Neural cell (in vitro differentiated cells): ENCODE measurements at regions not wholly inside any gene's neighbourhood (a gene's known extent, or its start where the extent isn't known, plus 50 kb on each side); places are given as distances from the start of the nearest gene placed in this dataset.

Experiments used
- H2AFZ ChIP-seq: fragments of 200-600, 300-800 bp; sonication (generic), shearing (Covaris generic); 2 replicates; pipeline ENCODE4 v1.6.0; 2014; ENCODE audit warnings: low read depth, mild to moderate bottlenecking, antibody characterized with exemption, low read length, moderate library complexity
- H3F3A ChIP-seq: fragments of 200-600 bp; shearing (Covaris generic); 2 replicates; pipeline ENCODE4 v1.6.1; 2016; ENCODE audit warnings: mild to moderate bottlenecking, moderate library complexity, mixed read lengths, antibody characterized with exemption, low read length; ENCODE audit not compliant: insufficient read depth, poor library complexity, severe bottlenecking
- H3K27ac ChIP-seq: fragments of 200-600, 300-800 bp; sonication (generic), shearing (Covaris generic); 2 replicates; pipeline ENCODE4 v1.5.1; 2014; ENCODE audit warnings: mild to moderate bottlenecking, low read length, moderate library complexity
- H3K27me3 ChIP-seq: fragments of 300-800, 200-600 bp; sonication (generic), shearing (Covaris generic); 2 replicates; pipeline ENCODE4 v1.6.0; 2014; ENCODE audit warnings: mild to moderate bottlenecking, low read depth, low read length, moderate library complexity; ENCODE audit not compliant: insufficient read depth
- H3K36me3 ChIP-seq: fragments of 300-800, 200-600 bp; sonication (generic), shearing (Covaris generic); 2 replicates; pipeline ENCODE4 v1.5.1; 2014; ENCODE audit warnings: mild to moderate bottlenecking, antibody characterized with exemption, low read length, moderate library complexity; ENCODE audit not compliant: insufficient read depth
- H3K4me2 ChIP-seq: fragments of 300-800, 200-600 bp; sonication (generic), shearing (Covaris generic); 2 replicates; pipeline ENCODE4 v1.6.0; 2014; ENCODE audit warnings: mild to moderate bottlenecking, low read length
- H3K4me3 ChIP-seq: fragments of 300-800, 200-600 bp; sonication (generic), shearing (Covaris generic); 2 replicates; pipeline ENCODE4 v1.5.1; 2014; ENCODE audit warnings: mild to moderate bottlenecking, low read length, moderate library complexity
- H3K79me2 ChIP-seq: fragments of 200-600 bp; shearing (Covaris generic); replicated peaks from 2 replicates; pipeline ENCODE4 v1.6.0; 2014; ENCODE audit warnings: mild to moderate bottlenecking, low read length, moderate library complexity; ENCODE audit not compliant: insufficient read depth
- H3K9ac ChIP-seq: fragments of 300-800, 200-600 bp; sonication (generic), shearing (Covaris generic); 2 replicates; pipeline ENCODE4 v1.6.1; 2016; ENCODE audit warnings: mild to moderate bottlenecking, low read length, mixed read lengths
- H3K9me2 ChIP-seq: fragments of 200-600 bp; shearing (Covaris generic); 2 replicates; pipeline ENCODE4 v1.6.1; 2016; ENCODE audit warnings: mild to moderate bottlenecking, low read length, mixed read lengths; ENCODE audit not compliant: insufficient read depth
- H3K9me3 ChIP-seq: fragments of 200-600, 300-800 bp; sonication (generic), shearing (Covaris generic); 2 replicates; pipeline ENCODE4 v1.6.1; 2016; ENCODE audit warnings: mild to moderate bottlenecking, mixed run types, low read length, moderate library complexity, mixed read lengths
- H4K20me1 ChIP-seq: fragments of 200-600 bp; shearing (Covaris generic); 2 replicates; pipeline ENCODE4 v1.6.1; 2016; ENCODE audit warnings: mild to moderate bottlenecking, mixed run types; ENCODE audit not compliant: insufficient read depth
- EP300 ChIP-seq: fragments of 450-650 bp; conservative IDR thresholded peaks from 2 replicates; pipeline ENCODE4 v1.6.1; 2014; ENCODE audit warnings: antibody characterized with exemption, mild to moderate bottlenecking, moderate library complexity; ENCODE audit not compliant: poor library complexity, severe bottlenecking
- EZH2 ChIP-seq: fragments of 200-600, 300-800 bp; shearing (Covaris generic), sonication (generic); IDR thresholded peaks from 2 replicates; pipeline ENCODE4 v1.6.1; 2014; ENCODE audit warnings: antibody characterized with exemption, low read length, borderline replicate concordance, mild to moderate bottlenecking; ENCODE audit not compliant: insufficient read depth, poor library complexity, severe bottlenecking
- MXI1 ChIP-seq: fragments of 450-650 bp; conservative IDR thresholded peaks from 2 replicates; pipeline ENCODE4 v1.6.1; 2014; ENCODE audit warnings: antibody characterized with exemption, mild to moderate bottlenecking; ENCODE audit not compliant: poor library complexity, severe bottlenecking
- POLR2AphosphoS5 ChIP-seq: IDR thresholded peaks from 2 replicates; pipeline ENCODE4 v1.6.1; 2012
- RAD21 ChIP-seq: fragments of 450-650 bp; conservative IDR thresholded peaks from 2 replicates; pipeline ENCODE4 v1.6.1; 2014; ENCODE audit warnings: antibody characterized with exemption, mild to moderate bottlenecking, moderate library complexity
- SMC3 ChIP-seq: fragments of 450-650 bp; conservative IDR thresholded peaks from 2 replicates; pipeline ENCODE4 v1.6.1; 2014; ENCODE audit warnings: antibody characterized with exemption, mild to moderate bottlenecking, moderate library complexity; ENCODE audit not compliant: poor library complexity
- TAF1 ChIP-seq: IDR thresholded peaks from 2 replicates; pipeline ENCODE4 v1.6.1; 2012; ENCODE audit warnings: low read depth
- TF ChIP-seq, protein P1 (sequence below): IDR thresholded peaks from 2 replicates; pipeline ENCODE4 v1.6.1; 2012; ENCODE audit warnings: borderline replicate concordance
- TF ChIP-seq, protein P2 (sequence below): fragments of 450-650 bp; IDR thresholded peaks from 2 replicates; pipeline ENCODE4 v1.5.1; 2014; ENCODE audit warnings: antibody characterized with exemption, mild to moderate bottlenecking, moderate library complexity; ENCODE audit not compliant: poor library complexity, severe bottlenecking

DNA sequence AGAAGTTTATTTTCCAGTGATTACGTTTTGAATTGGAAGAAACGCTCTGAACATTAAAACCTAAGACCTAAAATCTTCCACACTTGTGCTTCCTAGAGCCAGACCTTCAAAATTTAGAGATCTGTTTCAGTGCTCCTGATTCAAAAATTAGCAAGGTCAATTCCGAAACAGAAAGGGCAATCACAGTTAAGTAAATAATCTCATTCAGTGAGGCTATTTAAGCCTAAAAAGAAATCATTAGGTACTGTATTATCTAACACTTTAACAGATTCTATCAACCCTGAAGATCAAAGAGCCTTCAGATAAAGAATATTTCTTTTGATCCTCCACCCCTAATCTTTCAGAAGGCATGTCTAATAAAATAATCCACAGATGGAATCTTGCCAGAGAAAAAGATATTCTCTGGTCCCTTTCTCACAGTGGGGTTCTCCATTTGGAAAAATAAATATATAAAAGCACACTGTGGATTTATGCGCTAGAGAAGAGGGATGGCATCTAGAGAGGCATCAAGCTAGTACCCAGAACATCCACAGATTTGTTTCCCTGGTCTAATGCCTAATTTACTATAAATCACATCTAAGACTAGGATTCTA is 54.4 kb downstream of the ZZZ3 start:
- Histone ChIP-seq H2AFZ (no peak overlapping the region), H3K9ac (no peak overlapping the region), H3K4me2 (no peak overlapping the region), H3F3A (no peaks in the 10 kb centered on the region), H3K36me3 (no peaks in the 10 kb centered on the region), H3K79me2 (no peaks in the 10 kb centered on the region), H3K27ac (no peak overlapping the region), H4K20me1 (no peaks in the 10 kb centered on the region), H3K27me3 (no peaks in the 10 kb centered on the region), H3K9me2 (no peaks in the 10 kb centered on the region), H3K9me3 (no peaks in the 10 kb centered on the region), H3K4me3 (no peak overlapping the region)
- no peak for TF ChIP-seq EP300
- TF ChIP-seq MXI1 = no peak
- TF ChIP-seq, protein P1, sequence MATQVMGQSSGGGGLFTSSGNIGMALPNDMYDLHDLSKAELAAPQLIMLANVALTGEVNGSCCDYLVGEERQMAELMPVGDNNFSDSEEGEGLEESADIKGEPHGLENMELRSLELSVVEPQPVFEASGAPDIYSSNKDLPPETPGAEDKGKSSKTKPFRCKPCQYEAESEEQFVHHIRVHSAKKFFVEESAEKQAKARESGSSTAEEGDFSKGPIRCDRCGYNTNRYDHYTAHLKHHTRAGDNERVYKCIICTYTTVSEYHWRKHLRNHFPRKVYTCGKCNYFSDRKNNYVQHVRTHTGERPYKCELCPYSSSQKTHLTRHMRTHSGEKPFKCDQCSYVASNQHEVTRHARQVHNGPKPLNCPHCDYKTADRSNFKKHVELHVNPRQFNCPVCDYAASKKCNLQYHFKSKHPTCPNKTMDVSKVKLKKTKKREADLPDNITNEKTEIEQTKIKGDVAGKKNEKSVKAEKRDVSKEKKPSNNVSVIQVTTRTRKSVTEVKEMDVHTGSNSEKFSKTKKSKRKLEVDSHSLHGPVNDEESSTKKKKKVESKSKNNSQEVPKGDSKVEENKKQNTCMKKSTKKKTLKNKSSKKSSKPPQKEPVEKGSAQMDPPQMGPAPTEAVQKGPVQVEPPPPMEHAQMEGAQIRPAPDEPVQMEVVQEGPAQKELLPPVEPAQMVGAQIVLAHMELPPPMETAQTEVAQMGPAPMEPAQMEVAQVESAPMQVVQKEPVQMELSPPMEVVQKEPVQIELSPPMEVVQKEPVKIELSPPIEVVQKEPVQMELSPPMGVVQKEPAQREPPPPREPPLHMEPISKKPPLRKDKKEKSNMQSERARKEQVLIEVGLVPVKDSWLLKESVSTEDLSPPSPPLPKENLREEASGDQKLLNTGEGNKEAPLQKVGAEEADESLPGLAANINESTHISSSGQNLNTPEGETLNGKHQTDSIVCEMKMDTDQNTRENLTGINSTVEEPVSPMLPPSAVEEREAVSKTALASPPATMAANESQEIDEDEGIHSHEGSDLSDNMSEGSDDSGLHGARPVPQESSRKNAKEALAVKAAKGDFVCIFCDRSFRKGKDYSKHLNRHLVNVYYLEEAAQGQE = no peak
- TF ChIP-seq TAF1 = no peak

DNA sequence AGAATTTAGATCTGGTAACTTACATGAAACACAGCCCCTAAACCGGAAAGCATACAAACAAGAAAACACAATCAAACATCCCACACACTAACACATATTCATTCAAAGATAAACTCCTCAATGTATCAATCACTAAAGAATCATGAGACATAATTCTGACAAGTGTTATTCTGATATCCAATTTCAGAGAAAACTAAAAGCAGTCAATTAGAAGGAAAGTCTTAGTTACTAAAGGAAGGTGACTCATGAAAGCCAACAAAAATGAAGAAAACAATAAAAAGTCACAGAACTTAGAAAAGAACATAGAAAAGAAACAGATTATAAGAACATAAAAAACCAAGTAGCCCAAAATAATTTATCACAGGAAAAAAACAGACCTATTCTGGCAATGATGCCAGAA is 57.2 kb downstream of the ZZZ3 start:
- Histone ChIP-seq H3K79me2 (no peaks in the 10 kb centered on the region), H3K27ac (no peak overlapping the region), H3K36me3 (no peaks in the 10 kb centered on the region), H3F3A (no peaks in the 10 kb centered on the region), H3K27me3 (no peaks in the 10 kb centered on the region), H2AFZ (no peak overlapping the region), H3K9ac (no peak overlapping the region), H3K4me2 (no peak overlapping the region), H4K20me1 (no peaks in the 10 kb centered on the region), H3K9me2 (no peaks in the 10 kb centered on the region), H3K9me3 (no peaks in the 10 kb centered on the region), H3K4me3 (no peak overlapping the region)
- no peak for TF ChIP-seq RAD21
- no peak for TF ChIP-seq MXI1
- TF ChIP-seq, protein P2, sequence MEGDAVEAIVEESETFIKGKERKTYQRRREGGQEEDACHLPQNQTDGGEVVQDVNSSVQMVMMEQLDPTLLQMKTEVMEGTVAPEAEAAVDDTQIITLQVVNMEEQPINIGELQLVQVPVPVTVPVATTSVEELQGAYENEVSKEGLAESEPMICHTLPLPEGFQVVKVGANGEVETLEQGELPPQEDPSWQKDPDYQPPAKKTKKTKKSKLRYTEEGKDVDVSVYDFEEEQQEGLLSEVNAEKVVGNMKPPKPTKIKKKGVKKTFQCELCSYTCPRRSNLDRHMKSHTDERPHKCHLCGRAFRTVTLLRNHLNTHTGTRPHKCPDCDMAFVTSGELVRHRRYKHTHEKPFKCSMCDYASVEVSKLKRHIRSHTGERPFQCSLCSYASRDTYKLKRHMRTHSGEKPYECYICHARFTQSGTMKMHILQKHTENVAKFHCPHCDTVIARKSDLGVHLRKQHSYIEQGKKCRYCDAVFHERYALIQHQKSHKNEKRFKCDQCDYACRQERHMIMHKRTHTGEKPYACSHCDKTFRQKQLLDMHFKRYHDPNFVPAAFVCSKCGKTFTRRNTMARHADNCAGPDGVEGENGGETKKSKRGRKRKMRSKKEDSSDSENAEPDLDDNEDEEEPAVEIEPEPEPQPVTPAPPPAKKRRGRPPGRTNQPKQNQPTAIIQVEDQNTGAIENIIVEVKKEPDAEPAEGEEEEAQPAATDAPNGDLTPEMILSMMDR = no peak
- TF ChIP-seq, protein P1 = no peak
- TF ChIP-seq TAF1 = no peak
- no peak for TF ChIP-seq EZH2
- TF ChIP-seq SMC3 = no peak
- no peak for TF ChIP-seq EP300
- no peak for TF ChIP-seq POLR2AphosphoS5
